ENCODE measurements at regions not wholly inside any gene's neighbourhood (a gene's known extent, or its start where the extent isn't known, plus 50 kb on each side); places are given as distances from the start of the nearest gene placed in this dataset.

GRCh38 chr12:98456576-98457573 is 58.5 kb upstream of the TMPO start:
- WGBS, 2 donors = 15 to 17% methylated on average over 49 to 50 of the region's 50 CpGs
- Histone ChIP-seq H3K4me3 (peak overlapping the region in 9 of 10 donors; percentile 24 to 54 (median 51)), H3K27me3 (peaks cover 0 to 19% (median 0%) of the 10 kb centered on the region in 7 donors), H3K4me1 (peaks cover 0 to 9% (median 5%) of the 10 kb centered on the region in 9 donors), H3K9me3 (no peaks in the 10 kb centered on the region), H3K36me3 (no peaks in the 10 kb centered on the region), H3K27ac (peak overlapping the region in 1 of 10 donors; percentile 39)
- DNase-seq = peak; percentile 18 to 48
- no peak for TF ChIP-seq CTCF (IDR thresholded peaks at IDR 0.05)
- intact Hi-C loops (cut with DNase I) = no loop called here
- peak; percentile 73 to 96 (median 84) for ATAC-seq

DNA sequence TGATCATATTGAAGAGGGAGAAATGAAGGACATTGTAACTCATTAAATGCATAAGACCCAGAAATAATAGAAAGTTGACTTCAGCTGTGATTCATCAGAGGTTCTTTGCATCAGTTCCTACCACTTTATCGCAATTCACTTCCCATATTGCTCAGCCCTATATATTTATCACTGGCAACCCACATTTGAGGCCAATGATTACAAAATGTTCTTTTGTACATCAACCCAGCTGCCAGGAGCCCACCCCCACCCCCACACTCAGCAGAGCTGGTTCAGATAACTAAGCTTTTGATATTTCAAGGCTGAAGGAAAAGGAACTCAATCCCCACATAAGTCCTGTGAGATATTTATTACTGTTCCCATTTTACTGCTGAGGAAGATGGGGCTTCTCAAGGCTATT is 51.2 kb upstream of the TMPO start:
- Histone ChIP-seq H3K36me3 (no peaks in the 10 kb centered on the region), H3K4me1 (peaks cover 0 to 37% (median 3%) of the 10 kb centered on the region in 9 donors), H3K9me3 (no peaks in the 10 kb centered on the region), H3K27ac (no peak overlapping the region), H3K27me3 (no peaks in the 10 kb centered on the region), H3K4me3 (no peak overlapping the region)
- peak in 2 of 8 donors; percentile 31 to 50 for ATAC-seq
- intact Hi-C loops (cut with DNase I) = no loop called here
- DNase-seq = no peak
- 56 to 62% methylated on average over 1 of the region's 1 CpG for WGBS, 2 donors
- TF ChIP-seq CTCF (IDR thresholded peaks at IDR 0.05) = no peak

GRCh38 chr12:98465505-98465904 is 49.9 kb upstream of the TMPO start:
- ATAC-seq (no peak), DNase-seq (no peak)
- H3K4me3 ChIP-seq = no peak overlapping the region
- H3K9me3 ChIP-seq = no peaks in the 10 kb centered on the region
- intact Hi-C loops (cut with DNase I) = no loop called here
- H3K27ac ChIP-seq = no peak overlapping the region
- peaks cover 0 to 38% (median 3%) of the 10 kb centered on the region in 9 donors for H3K4me1 ChIP-seq
- H3K27me3 ChIP-seq = no peaks in the 10 kb centered on the region
- WGBS, 2 donors = 94 to 96% methylated on average over 1 of the region's 1 CpG
- TF ChIP-seq CTCF (IDR thresholded peaks at IDR 0.05) = no peak
- H3K36me3 ChIP-seq = no peaks in the 10 kb centered on the region

Small RNA genes lying in the stretch of these regions (microRNA-seq; reads per million reads assigned to microRNA genes)
- 0 reads per million in 2 donors for gene MIR4303
- gene MIR4495 = 0 reads per million in 2 donors

Data from heart right ventricle (tissue), 16 donors.